ENCODE measurements at regions not wholly inside any gene's neighbourhood (a gene's known extent, or its start where the extent isn't known, plus 50 kb on each side); places are given as distances from the start of the nearest gene placed in this dataset.
"Not testable (repeated sequence)": the region's sequence is repeated elsewhere in the genome, so short reads cannot be mapped to it uniquely, and the experiment has no call there.

DNA sequence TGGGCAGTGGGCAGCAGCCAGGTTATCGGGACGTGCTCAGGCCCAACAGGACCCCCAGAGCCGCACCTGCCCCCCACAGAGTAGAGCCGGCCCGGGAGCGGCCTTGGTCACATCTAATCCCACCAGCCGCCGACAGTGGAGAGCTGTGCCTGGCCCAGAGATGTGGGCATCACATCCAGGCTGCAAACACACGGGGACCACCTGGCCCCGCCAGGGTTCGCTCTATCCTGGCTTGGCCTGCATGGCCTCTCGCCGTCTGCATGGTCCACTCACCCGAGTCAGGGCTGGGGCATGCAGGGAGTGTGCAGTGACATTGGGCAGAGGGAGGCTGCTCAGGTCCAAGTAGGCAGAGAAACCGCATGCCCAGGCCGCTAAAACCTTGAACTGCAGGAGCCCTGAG is 144.9 kb downstream of the IGLL1 start:
- ATAC-seq; H3K4me3 ChIP-seq (ENCODE audit: low read depth in 2 of 2, low read length in 2 of 2); POLR2A ChIA-PET; H3K27ac ChIP-seq (ENCODE audit: low read length); H3K4me1 ChIP-seq (ENCODE audit: control insufficient read depth, insufficient read depth, low read length); H3K36me3 ChIP-seq (ENCODE audit: control insufficient read depth, insufficient read depth, low read length); DNase-seq (ENCODE audit: low read depth, low spot score); intact Hi-C loops (cut with micrococcal nuclease; ENCODE audit: unreplicated experiment); BruUV-seq (replicated peaks); H3K9me3 ChIP-seq (ENCODE audit: control insufficient read depth, insufficient read depth, low read depth, low read length); CTCF ChIA-PET; H3K27me3 ChIP-seq (ENCODE audit: control insufficient read depth, insufficient read depth, low read length); in situ Hi-C loops (cut with HindIII; ENCODE audit: low pct_unique_long_range_greater_than_20kb, low sequenced_read_pairs): not testable (repeated sequence)

DNA sequence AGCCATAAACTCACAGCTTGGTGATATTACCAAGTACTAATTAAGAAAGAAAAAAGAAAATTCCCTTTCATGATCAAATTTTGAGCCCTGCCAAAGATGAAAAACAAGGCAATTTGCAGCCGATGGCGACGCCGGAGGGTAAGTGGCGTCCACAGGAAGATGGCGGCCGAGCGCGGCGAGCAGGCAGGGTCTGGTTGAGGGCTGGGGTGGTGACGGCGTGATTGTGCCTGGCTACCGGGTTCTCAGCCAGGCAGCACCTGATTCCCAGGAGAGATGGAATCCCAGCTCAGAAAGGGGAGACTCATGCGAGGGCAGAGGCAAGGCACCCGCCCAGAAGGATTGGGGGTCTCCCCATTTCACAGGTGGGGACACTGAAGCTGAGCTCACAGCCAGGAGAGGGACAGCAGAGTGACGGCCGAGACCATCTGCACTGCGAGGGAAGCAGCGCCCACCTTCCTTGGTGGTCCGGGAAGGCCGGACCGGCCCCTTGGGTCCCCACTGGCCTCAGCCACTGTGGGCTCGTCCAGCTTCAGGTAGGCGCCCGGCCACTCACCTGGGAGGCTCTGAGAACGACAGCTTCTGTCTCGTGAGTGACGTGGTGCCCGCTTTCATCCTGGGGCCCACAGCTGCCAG is 145.8 kb downstream of the IGLL1 start:
- intact Hi-C loops (cut with micrococcal nuclease; ENCODE audit: unreplicated experiment); H3K27ac ChIP-seq (ENCODE audit: low read length); in situ Hi-C loops (cut with HindIII; ENCODE audit: low pct_unique_long_range_greater_than_20kb, low sequenced_read_pairs); CTCF ChIA-PET; H3K9me3 ChIP-seq (ENCODE audit: control insufficient read depth, insufficient read depth, low read depth, low read length); H3K36me3 ChIP-seq (ENCODE audit: control insufficient read depth, insufficient read depth, low read length); H3K4me1 ChIP-seq (ENCODE audit: control insufficient read depth, insufficient read depth, low read length); H3K4me3 ChIP-seq (ENCODE audit: low read depth in 2 of 2, low read length in 2 of 2); BruUV-seq (replicated peaks); POLR2A ChIA-PET; DNase-seq (ENCODE audit: low read depth, low spot score); H3K27me3 ChIP-seq (ENCODE audit: control insufficient read depth, insufficient read depth, low read length); ATAC-seq: not testable (repeated sequence)

DNA sequence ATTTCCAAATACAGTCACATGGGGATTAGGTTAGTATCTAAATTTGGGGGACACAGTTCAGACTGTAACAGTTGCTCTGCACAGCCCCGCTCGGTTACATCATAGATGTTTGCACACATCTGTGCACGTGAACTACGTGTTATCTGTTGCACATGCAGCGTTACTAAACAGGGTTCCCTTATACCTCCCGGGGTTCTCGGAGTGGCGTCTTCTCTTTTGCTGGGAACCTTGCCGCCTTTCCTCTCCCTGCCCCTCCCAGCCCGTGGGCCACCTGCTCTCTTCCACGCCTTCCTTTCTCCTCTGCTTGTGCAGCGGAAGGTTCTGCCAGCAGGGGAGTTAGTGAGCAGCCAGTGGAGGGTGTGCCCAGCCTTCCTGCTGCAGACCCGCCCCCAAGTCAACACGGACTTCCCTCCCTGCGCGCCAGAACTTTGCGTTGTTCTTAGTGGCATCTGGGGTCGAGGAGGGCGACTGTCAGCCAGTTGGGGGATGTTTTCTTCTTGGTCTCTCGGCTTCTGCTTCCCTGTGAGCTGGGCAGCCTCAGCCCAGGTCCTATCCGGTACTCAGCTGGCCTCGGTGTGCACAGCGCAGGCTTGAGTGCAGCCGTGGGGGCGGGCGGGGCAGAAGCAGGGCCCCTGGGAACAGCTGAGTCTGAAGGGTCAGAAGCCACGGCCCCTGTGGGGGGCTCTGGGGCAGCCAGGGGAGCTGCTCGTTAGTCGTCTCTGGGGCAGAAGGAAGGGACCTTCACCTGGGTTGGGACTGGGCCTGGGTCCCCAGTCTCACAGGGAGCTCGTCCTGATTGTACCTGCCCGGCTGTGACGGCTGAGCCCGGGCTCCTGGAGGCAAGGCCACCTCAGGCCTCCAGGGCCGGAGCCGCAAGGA is 146.7 kb downstream of the IGLL1 start:
- TF ChIP-seq, protein P1, sequence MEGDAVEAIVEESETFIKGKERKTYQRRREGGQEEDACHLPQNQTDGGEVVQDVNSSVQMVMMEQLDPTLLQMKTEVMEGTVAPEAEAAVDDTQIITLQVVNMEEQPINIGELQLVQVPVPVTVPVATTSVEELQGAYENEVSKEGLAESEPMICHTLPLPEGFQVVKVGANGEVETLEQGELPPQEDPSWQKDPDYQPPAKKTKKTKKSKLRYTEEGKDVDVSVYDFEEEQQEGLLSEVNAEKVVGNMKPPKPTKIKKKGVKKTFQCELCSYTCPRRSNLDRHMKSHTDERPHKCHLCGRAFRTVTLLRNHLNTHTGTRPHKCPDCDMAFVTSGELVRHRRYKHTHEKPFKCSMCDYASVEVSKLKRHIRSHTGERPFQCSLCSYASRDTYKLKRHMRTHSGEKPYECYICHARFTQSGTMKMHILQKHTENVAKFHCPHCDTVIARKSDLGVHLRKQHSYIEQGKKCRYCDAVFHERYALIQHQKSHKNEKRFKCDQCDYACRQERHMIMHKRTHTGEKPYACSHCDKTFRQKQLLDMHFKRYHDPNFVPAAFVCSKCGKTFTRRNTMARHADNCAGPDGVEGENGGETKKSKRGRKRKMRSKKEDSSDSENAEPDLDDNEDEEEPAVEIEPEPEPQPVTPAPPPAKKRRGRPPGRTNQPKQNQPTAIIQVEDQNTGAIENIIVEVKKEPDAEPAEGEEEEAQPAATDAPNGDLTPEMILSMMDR (IDR thresholded peaks at IDR 0.05): peak; percentile 75
- H3K4me1 ChIP-seq (ENCODE audit: control insufficient read depth, insufficient read depth, low read length); CTCF ChIA-PET; intact Hi-C loops (cut with micrococcal nuclease; ENCODE audit: unreplicated experiment); H3K9me3 ChIP-seq (ENCODE audit: control insufficient read depth, insufficient read depth, low read depth, low read length); BruUV-seq (replicated peaks); DNase-seq (ENCODE audit: low read depth, low spot score); POLR2A ChIA-PET; in situ Hi-C loops (cut with HindIII; ENCODE audit: low pct_unique_long_range_greater_than_20kb, low sequenced_read_pairs); H3K27me3 ChIP-seq (ENCODE audit: control insufficient read depth, insufficient read depth, low read length); H3K27ac ChIP-seq (ENCODE audit: low read length); H3K36me3 ChIP-seq (ENCODE audit: control insufficient read depth, insufficient read depth, low read length): not testable (repeated sequence)
- ATAC-seq: peak; percentile 95
- peak overlapping the region in 1 of 2 experiments; percentile 9; a peak in 1 of 4 replicates for H3K4me3 ChIP-seq (ENCODE audit: low read depth in 2 of 2, low read length in 2 of 2)

DNA sequence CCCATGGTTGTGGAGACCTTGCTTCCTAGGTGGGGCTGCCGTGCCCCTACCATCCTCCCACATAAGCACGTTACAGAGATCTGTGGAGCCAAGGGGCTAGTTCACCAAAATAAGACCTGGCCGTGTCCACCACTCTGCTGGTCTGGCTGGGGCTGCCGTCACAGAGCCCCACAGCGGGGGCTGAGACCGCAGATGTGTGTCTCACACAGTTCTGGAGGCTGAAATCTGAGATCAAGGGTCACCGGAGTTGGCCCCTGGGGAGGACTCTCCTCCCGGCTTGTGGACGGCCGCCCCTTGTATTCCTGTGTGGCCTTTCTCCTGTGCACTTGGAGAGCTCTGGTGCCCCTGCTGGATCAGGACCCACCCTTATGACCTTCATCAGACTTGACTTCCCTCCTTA is 147.4 kb downstream of the IGLL1 start:
- H3K36me3 ChIP-seq (ENCODE audit: control insufficient read depth, insufficient read depth, low read length); intact Hi-C loops (cut with micrococcal nuclease; ENCODE audit: unreplicated experiment); H3K4me1 ChIP-seq (ENCODE audit: control insufficient read depth, insufficient read depth, low read length); H3K9me3 ChIP-seq (ENCODE audit: control insufficient read depth, insufficient read depth, low read depth, low read length); ATAC-seq; H3K27ac ChIP-seq (ENCODE audit: low read length); DNase-seq (ENCODE audit: low read depth, low spot score); CTCF ChIA-PET; H3K27me3 ChIP-seq (ENCODE audit: control insufficient read depth, insufficient read depth, low read length); BruUV-seq (replicated peaks); in situ Hi-C loops (cut with HindIII; ENCODE audit: low pct_unique_long_range_greater_than_20kb, low sequenced_read_pairs); H3K4me3 ChIP-seq (ENCODE audit: low read depth in 2 of 2, low read length in 2 of 2); POLR2A ChIA-PET: not testable (repeated sequence)
